NAMALWA (cell line): ENCODE measurements at regions not wholly inside any gene's neighbourhood (a gene's known extent, or its start where the extent isn't known, plus 50 kb on each side); places are given as distances from the start of the nearest gene placed in this dataset.

Experiments
- DNase-seq: peaks from one replicate; pipeline ENCODE4 v3.0.0-alpha.2; 2015; ENCODE audit warnings: low spot score

DNA sequence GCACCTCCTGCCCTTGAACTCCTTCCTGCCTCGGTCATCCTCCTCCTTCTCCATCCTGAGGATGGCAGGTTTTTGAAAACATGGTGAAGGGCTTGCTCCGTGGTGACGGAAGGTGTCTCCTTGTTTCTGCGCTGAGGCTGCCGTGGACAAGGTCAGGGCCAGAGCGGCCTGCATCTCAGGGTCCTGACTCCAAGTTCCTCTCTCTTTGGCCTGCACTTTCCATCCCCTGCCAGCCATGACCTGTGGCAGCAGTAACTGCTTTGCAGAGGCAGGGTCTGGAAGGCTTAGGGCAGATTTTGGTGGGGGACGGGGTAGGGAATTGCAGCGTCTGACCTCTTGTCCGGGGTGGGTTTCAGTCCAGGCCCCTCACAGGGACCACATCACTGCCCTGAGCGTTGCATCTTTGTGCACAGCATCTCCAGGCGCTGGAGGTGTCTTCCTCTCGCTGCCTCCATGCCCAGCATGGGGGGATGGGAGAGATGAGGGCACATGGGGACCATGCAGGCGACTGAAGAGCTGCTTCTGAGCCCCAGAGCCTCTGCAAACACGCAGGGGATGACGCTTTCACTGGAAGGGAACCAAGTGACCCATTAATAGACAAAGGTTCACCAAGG lies 216.8 kb downstream of the TEX29 start:
- no peak for DNase-seq

DNA sequence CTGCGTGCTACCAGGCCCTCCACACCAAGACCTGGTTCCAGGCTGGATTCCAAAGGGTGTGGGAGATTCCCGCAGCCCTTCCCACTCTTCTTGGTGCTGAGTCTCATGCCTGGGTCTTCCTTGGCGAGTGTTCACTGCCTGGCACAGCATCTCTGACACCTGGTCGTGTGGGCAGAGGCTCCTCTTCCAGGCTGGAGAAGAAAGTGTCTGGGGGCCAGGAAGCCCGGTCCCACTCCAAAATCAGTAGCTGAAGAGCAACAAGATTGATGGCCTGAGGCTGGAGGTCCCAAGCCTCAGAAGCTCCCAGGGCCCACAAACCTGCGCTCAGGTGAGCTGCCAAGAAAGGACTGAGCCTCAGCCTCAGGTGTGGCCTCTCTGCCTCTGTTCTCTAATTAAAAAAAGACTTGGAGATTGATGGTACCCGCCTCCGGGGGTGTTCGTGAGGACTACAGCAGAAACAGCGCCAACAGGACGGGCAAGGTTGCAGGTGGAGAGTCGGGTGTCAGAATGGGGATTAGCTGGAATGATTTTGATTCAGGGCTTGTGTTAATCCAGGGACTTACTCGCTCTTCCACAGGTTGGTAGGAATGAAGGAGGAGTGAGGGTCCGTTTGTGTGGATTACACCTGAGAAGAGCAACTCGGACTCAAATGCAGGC lies 217.5 kb downstream of the TEX29 start:
- DNase-seq = no peak

- DNase-seq = no peak
Measured at GRCh38 chr13:111539252-111539651, 218.8 kb downstream of the TEX29 start.

GRCh38 chr13:111539791-111540446 lies 219.5 kb downstream of the TEX29 start:
- DNase-seq = no peak

GRCh38 chr13:111540486-111540885 lies 220.0 kb downstream of the TEX29 start:
- DNase-seq = no peak

- DNase-seq = no peak
Measured at GRCh38 chr13:111541345-111541744, 220.9 kb downstream of the TEX29 start.

- DNase-seq = no peak
Measured at GRCh38 chr13:111541752-111542529, 221.5 kb downstream of the TEX29 start.

- DNase-seq = no peak
Measured at GRCh38 chr13:111542530-111543341, 222.3 kb downstream of the TEX29 start.

GRCh38 chr13:111546921-111547675 lies 226.7 kb downstream of the TEX29 start:
- no peak for DNase-seq

GRCh38 chr13:111547726-111548273 lies 227.4 kb downstream of the TEX29 start:
- DNase-seq = no peak

- no peak for DNase-seq
Measured at GRCh38 chr13:111548301-111548700, 227.9 kb downstream of the TEX29 start.

DNA sequence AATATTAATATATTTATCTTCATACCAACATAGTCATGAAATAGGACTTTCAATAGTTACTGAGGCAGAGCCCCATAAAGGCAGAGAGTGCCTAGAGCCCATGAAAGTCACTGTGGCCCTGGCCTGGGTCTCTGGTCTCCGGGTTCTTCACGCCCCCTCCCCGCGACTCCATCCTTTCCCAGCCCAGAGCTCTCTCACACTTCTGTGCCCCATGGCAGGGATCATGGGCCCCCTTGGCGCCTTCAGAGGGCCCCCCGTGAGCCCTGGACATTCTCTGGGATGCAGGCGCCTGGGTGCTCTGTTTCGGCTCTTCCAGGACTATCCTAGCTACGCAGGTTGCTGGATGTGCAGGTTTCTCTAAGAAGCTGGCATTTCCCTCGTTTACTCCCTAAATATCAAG lies 228.4 kb downstream of the TEX29 start:
- no peak for DNase-seq

DNA sequence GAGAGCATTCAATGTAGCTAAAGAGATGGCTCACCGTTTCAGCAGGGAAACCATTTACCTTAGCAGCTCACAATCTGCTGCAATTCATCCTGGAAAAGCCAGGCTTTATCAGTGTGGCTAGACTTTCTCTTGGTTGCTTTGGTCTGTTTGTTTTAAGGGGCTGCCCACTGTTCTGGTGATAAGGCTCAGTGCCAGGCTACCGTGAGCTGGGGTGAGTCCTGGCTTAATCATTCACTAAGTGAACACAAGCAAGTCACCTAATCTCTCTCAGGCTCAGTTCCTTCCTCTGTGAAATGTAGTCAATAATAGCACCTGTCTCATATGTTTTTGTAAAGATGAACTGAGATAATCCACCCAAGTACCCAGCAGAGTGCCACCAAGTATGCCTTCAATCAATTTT lies 229.0 kb downstream of the TEX29 start:
- DNase-seq = no peak

DNA sequence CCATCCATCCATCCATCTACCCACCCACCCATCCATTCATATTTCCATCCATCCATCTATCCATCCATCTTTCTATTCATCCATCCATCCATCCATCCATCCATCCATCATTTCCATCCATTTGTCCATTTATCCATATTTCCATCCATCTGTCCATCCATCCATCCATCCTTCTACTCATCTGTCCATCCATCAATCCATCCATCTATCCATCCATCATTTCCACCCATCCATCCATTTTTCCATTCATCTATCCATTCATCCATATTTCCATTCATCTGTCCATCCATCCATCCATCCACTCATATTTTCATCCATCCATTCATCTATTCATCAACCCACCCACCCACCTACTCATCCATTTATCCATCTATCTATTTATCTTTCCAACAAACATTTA lies 229.6 kb downstream of the TEX29 start:
- DNase-seq = no peak

DNA sequence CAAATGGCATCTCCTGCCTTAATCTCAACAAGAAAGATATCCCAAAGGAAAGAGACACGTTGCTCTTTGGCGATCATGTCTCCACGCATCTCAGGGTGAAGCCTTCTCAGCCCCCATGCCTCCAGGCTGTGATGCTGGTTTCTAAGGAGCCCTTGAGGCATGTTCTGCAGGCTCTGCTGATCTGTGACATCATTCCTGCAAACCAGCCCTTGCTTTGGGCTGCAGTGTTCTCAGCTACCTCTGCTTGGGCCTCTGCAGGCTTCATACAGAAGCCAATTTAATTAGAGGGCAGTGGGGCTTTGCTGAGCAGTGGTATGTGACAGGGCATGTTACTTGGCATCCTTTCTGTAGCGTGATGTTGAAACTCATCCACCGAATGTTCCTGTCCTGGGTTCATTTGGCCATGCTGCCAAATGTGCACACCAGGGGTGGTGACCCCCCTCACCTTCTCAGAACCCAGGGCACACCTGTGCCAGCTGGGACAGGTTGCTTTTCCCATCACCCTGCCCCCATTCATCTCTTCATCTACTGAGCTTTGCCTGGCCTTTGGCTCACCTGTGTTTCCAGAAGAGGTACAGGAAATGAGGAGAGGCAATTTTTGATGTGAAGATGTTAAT lies 230.9 kb downstream of the TEX29 start:
- no peak for DNase-seq

DNA sequence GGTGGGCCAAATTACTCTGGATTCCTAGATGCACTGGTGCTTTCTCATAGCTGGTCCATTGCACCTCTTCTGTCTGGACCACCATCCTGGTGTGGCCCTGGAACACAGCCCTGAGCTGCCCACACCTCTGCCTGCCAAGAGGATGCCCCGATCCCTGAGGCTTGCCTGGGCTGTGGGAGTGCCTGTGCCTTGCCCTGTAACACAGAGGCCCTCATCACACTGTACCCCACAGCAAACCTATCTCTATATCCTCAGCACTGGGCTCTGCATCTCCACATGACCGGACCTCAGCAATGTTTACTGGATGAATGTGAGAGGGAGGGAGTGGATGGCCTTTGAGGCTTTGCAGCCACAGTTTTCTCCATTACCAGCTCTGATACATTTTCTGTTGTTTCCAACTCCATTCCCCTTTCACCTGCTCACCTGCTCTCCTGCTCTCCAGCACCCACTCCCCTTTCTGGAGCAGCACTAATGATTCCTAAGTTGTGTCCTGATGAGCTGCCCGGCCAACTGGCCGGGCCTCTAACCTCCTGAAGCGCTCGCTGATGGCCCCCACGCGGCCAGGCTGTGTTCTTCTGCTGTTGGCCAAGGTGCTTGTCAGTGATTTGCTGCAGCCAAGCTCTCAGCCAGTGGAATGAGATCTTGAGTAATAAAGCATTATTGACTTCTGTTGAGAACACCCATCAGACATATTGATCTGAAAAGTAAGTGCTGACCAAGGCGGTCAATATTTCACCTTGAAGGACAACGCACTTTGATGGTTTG lies 232.6 kb downstream of the TEX29 start:
- DNase-seq = no peak

DNA sequence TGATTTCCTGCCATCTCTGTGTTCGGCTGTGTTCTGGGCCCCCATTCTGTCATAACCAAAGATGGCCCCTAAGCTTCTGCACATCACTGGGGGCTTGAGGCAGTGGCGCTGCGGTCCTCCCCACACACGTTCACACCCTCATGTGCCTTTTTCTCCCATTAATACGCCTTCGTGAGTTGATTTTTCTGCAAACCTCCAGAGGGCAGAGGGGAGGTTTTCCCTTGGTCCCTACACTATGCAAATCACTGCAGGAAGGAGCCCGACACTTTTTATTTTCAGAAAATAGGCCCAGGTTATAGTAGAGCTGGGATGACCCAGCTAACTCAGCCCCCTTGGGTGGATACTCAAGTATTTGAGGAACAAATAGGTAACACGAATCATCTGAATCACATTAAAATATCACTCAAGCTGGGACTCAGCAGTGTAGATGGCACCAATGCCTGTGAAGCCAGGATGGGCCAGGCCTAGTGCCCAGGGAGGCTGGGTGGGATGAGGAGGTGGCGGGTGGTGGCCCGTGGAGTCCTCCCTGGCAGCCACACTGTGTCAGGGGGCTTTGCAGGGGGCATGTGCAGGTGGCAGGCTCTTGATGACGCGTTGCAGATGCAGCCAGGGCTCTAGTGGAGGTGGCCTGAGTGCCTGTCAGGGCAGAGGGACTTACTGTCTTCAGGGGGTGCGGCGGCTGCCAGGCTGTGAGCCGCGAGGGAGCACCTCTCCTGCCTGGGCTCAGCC lies 234.3 kb downstream of the TEX29 start:
- DNase-seq = no peak

- no peak for DNase-seq
Measured at GRCh38 chr13:111555268-111555808, 234.9 kb downstream of the TEX29 start.

- DNase-seq = no peak
Measured at GRCh38 chr13:111555903-111556302, 235.5 kb downstream of the TEX29 start.
